Neural cell (in vitro differentiated cells): ENCODE measurements at regions not wholly inside any gene's neighbourhood (a gene's known extent, or its start where the extent isn't known, plus 50 kb on each side); places are given as distances from the start of the nearest gene placed in this dataset.

Source experiments
- H2AFZ ChIP-seq: fragments of 200-600, 300-800 bp; sonication (generic), shearing (Covaris generic); 2 replicates; pipeline ENCODE4 v1.6.0; 2014; ENCODE audit warnings: low read depth, mild to moderate bottlenecking, antibody characterized with exemption, low read length, moderate library complexity
- H3F3A ChIP-seq: fragments of 200-600 bp; shearing (Covaris generic); 2 replicates; pipeline ENCODE4 v1.6.1; 2016; ENCODE audit warnings: mild to moderate bottlenecking, moderate library complexity, mixed read lengths, antibody characterized with exemption, low read length; ENCODE audit not compliant: insufficient read depth, poor library complexity, severe bottlenecking
- H3K27ac ChIP-seq: fragments of 200-600, 300-800 bp; sonication (generic), shearing (Covaris generic); 2 replicates; pipeline ENCODE4 v1.5.1; 2014; ENCODE audit warnings: mild to moderate bottlenecking, low read length, moderate library complexity
- H3K27me3 ChIP-seq: fragments of 300-800, 200-600 bp; sonication (generic), shearing (Covaris generic); 2 replicates; pipeline ENCODE4 v1.6.0; 2014; ENCODE audit warnings: mild to moderate bottlenecking, low read depth, low read length, moderate library complexity; ENCODE audit not compliant: insufficient read depth
- H3K36me3 ChIP-seq: fragments of 300-800, 200-600 bp; sonication (generic), shearing (Covaris generic); 2 replicates; pipeline ENCODE4 v1.5.1; 2014; ENCODE audit warnings: mild to moderate bottlenecking, antibody characterized with exemption, low read length, moderate library complexity; ENCODE audit not compliant: insufficient read depth
- H3K4me2 ChIP-seq: fragments of 300-800, 200-600 bp; sonication (generic), shearing (Covaris generic); 2 replicates; pipeline ENCODE4 v1.6.0; 2014; ENCODE audit warnings: mild to moderate bottlenecking, low read length
- H3K4me3 ChIP-seq: fragments of 300-800, 200-600 bp; sonication (generic), shearing (Covaris generic); 2 replicates; pipeline ENCODE4 v1.5.1; 2014; ENCODE audit warnings: mild to moderate bottlenecking, low read length, moderate library complexity
- H3K79me2 ChIP-seq: fragments of 200-600 bp; shearing (Covaris generic); replicated peaks from 2 replicates; pipeline ENCODE4 v1.6.0; 2014; ENCODE audit warnings: mild to moderate bottlenecking, low read length, moderate library complexity; ENCODE audit not compliant: insufficient read depth
- H3K9ac ChIP-seq: fragments of 300-800, 200-600 bp; sonication (generic), shearing (Covaris generic); 2 replicates; pipeline ENCODE4 v1.6.1; 2016; ENCODE audit warnings: mild to moderate bottlenecking, low read length, mixed read lengths
- H3K9me2 ChIP-seq: fragments of 200-600 bp; shearing (Covaris generic); 2 replicates; pipeline ENCODE4 v1.6.1; 2016; ENCODE audit warnings: mild to moderate bottlenecking, low read length, mixed read lengths; ENCODE audit not compliant: insufficient read depth
- H3K9me3 ChIP-seq: fragments of 200-600, 300-800 bp; sonication (generic), shearing (Covaris generic); 2 replicates; pipeline ENCODE4 v1.6.1; 2016; ENCODE audit warnings: mild to moderate bottlenecking, mixed run types, low read length, moderate library complexity, mixed read lengths
- H4K20me1 ChIP-seq: fragments of 200-600 bp; shearing (Covaris generic); 2 replicates; pipeline ENCODE4 v1.6.1; 2016; ENCODE audit warnings: mild to moderate bottlenecking, mixed run types; ENCODE audit not compliant: insufficient read depth
- EP300 ChIP-seq: fragments of 450-650 bp; conservative IDR thresholded peaks from 2 replicates; pipeline ENCODE4 v1.6.1; 2014; ENCODE audit warnings: antibody characterized with exemption, mild to moderate bottlenecking, moderate library complexity; ENCODE audit not compliant: poor library complexity, severe bottlenecking
- EZH2 ChIP-seq: fragments of 200-600, 300-800 bp; shearing (Covaris generic), sonication (generic); IDR thresholded peaks from 2 replicates; pipeline ENCODE4 v1.6.1; 2014; ENCODE audit warnings: antibody characterized with exemption, low read length, borderline replicate concordance, mild to moderate bottlenecking; ENCODE audit not compliant: insufficient read depth, poor library complexity, severe bottlenecking
- MXI1 ChIP-seq: fragments of 450-650 bp; conservative IDR thresholded peaks from 2 replicates; pipeline ENCODE4 v1.6.1; 2014; ENCODE audit warnings: antibody characterized with exemption, mild to moderate bottlenecking; ENCODE audit not compliant: poor library complexity, severe bottlenecking
- POLR2AphosphoS5 ChIP-seq: IDR thresholded peaks from 2 replicates; pipeline ENCODE4 v1.6.1; 2012
- RAD21 ChIP-seq: fragments of 450-650 bp; conservative IDR thresholded peaks from 2 replicates; pipeline ENCODE4 v1.6.1; 2014; ENCODE audit warnings: antibody characterized with exemption, mild to moderate bottlenecking, moderate library complexity
- REST ChIP-seq: IDR thresholded peaks from 2 replicates; pipeline ENCODE4 v1.6.1; 2012; ENCODE audit warnings: borderline replicate concordance
- SMC3 ChIP-seq: fragments of 450-650 bp; conservative IDR thresholded peaks from 2 replicates; pipeline ENCODE4 v1.6.1; 2014; ENCODE audit warnings: antibody characterized with exemption, mild to moderate bottlenecking, moderate library complexity; ENCODE audit not compliant: poor library complexity
- TAF1 ChIP-seq: IDR thresholded peaks from 2 replicates; pipeline ENCODE4 v1.6.1; 2012; ENCODE audit warnings: low read depth
- TF ChIP-seq, protein P1 (sequence below): fragments of 450-650 bp; IDR thresholded peaks from 2 replicates; pipeline ENCODE4 v1.5.1; 2014; ENCODE audit warnings: antibody characterized with exemption, mild to moderate bottlenecking, moderate library complexity; ENCODE audit not compliant: poor library complexity, severe bottlenecking

DNA sequence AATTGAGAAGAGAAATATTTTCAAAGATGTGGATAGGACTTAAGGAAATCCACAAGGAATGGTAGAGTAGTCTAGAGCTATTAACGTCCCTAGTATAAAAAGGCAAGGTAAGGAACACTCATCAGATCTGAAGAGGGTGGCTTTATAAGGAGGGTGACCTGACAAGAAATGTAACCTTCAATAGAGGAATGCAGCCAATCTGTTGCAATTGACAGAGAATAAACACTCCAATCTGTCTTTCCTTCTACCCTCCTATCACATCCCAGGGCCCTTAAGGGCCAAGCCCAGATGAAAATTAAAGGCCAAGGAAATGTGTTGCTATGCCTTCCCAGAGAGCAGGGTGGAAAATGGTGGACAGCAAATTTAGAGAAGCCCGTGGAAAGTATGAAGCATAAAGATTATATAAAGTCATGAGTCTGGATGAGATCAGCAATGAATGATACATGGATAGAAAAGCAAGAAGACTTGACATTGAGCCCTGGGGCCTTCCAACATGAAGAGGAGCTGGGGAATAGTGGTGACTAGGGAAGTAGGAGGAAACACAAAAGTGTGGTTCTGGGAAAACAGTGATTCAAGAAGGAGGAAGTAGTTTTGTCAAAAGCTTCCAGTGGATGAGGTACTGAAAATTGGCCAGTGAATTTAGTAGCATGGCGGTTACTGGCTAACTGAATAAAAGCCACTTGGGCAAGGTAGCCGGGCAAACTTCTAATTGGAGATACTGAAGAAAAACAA is 270.6 kb upstream of the TANK start:
- no peaks in the 10 kb centered on the region for H3K9me2 ChIP-seq
- no peaks in the 10 kb centered on the region for H3K36me3 ChIP-seq
- no peaks in the 10 kb centered on the region for H3K27me3 ChIP-seq
- H3K9ac ChIP-seq = no peak overlapping the region
- H3K27ac ChIP-seq = no peak overlapping the region
- no peaks in the 10 kb centered on the region for H3K9me3 ChIP-seq
- H3K4me2 ChIP-seq = no peak overlapping the region
- no peaks in the 10 kb centered on the region for H3F3A ChIP-seq
- TF ChIP-seq SMC3 = no peak
- no peak for TF ChIP-seq POLR2AphosphoS5
- TF ChIP-seq MXI1 = no peak
- TF ChIP-seq EP300 = no peak
- no peak for TF ChIP-seq REST
- TF ChIP-seq EZH2 = no peak
- no peak for TF ChIP-seq TAF1
- H3K4me3 ChIP-seq = no peak overlapping the region
- H3K79me2 ChIP-seq = no peaks in the 10 kb centered on the region
- H2AFZ ChIP-seq = no peak overlapping the region
- no peaks in the 10 kb centered on the region for H4K20me1 ChIP-seq

- TF ChIP-seq RAD21 = no peak
- no peak for TF ChIP-seq SMC3
- no peak for TF ChIP-seq EP300
- no peak for TF ChIP-seq MXI1
- no peak for TF ChIP-seq POLR2AphosphoS5
- no peak for TF ChIP-seq REST
- TF ChIP-seq EZH2 = no peak
- TF ChIP-seq TAF1 = no peak
- TF ChIP-seq, protein P1, sequence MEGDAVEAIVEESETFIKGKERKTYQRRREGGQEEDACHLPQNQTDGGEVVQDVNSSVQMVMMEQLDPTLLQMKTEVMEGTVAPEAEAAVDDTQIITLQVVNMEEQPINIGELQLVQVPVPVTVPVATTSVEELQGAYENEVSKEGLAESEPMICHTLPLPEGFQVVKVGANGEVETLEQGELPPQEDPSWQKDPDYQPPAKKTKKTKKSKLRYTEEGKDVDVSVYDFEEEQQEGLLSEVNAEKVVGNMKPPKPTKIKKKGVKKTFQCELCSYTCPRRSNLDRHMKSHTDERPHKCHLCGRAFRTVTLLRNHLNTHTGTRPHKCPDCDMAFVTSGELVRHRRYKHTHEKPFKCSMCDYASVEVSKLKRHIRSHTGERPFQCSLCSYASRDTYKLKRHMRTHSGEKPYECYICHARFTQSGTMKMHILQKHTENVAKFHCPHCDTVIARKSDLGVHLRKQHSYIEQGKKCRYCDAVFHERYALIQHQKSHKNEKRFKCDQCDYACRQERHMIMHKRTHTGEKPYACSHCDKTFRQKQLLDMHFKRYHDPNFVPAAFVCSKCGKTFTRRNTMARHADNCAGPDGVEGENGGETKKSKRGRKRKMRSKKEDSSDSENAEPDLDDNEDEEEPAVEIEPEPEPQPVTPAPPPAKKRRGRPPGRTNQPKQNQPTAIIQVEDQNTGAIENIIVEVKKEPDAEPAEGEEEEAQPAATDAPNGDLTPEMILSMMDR = no peak
- H2AFZ ChIP-seq = no peak overlapping the region
- no peaks in the 10 kb centered on the region for H3K9me2 ChIP-seq
- H3K4me3 ChIP-seq = no peak overlapping the region
- no peaks in the 10 kb centered on the region for H3K27me3 ChIP-seq
- no peaks in the 10 kb centered on the region for H3K79me2 ChIP-seq
- no peaks in the 10 kb centered on the region for H3F3A ChIP-seq
- no peak overlapping the region for H3K27ac ChIP-seq
- H3K9me3 ChIP-seq = no peaks in the 10 kb centered on the region
- no peak overlapping the region for H3K9ac ChIP-seq
- no peaks in the 10 kb centered on the region for H4K20me1 ChIP-seq
- H3K4me2 ChIP-seq = no peak overlapping the region
- no peaks in the 10 kb centered on the region for H3K36me3 ChIP-seq
Observed at GRCh38 chr2:160890667-160891352, 269.4 kb upstream of the TANK start.
